ENCODE measurements at regions not wholly inside any gene's neighbourhood (a gene's known extent, or its start where the extent isn't known, plus 50 kb on each side); places are given as distances from the start of the nearest gene placed in this dataset.

- no peaks in the 10 kb centered on the region for H3K27me3 ChIP-seq (ENCODE audit: control insufficient read depth, insufficient read depth, low read length)
- H2AK5ac ChIP-seq (ENCODE audit: low read depth, low read length): no peak overlapping the region
- 100% methylated on average over 1 of the region's 2 CpGs; no CpG with 5 or more reads in 1 of the 2 experiments for WGBS, 2 experiments (ENCODE audit: extremely low coverage in 2 of 2, insufficient read length in 1 of 2)
- intact Hi-C loops (cut with micrococcal nuclease) (no loop called here), dilution Hi-C loops (cut with HindIII; ENCODE audit: low sequenced_read_pairs, unreplicated experiment) (no loop called here), in situ Hi-C loops (cut with MboI; ENCODE audit: low sequenced_read_pairs) (no loop called here)
- no peak overlapping the region for H3K9ac ChIP-seq (ENCODE audit: low read depth, low read length)
- no peak overlapping the region for H3K4me3 ChIP-seq (ENCODE audit: insufficient read depth, low read depth, low read length)
- H3K36me3 ChIP-seq (ENCODE audit: control insufficient read depth, insufficient read depth, low read length): no peaks in the 10 kb centered on the region
- H3K9me3 ChIP-seq (ENCODE audit: control insufficient read depth, insufficient read depth, low read length): peaks cover 35% of the 10 kb centered on the region
- no peak overlapping the region for H3K18ac ChIP-seq (ENCODE audit: low read depth, low read length)
- no peaks in the 10 kb centered on the region for H4K20me1 ChIP-seq (ENCODE audit: insufficient read depth, low read length)
- H3K27ac ChIP-seq (ENCODE audit: insufficient read depth, low read length): no peak overlapping the region
- H3K4ac ChIP-seq (ENCODE audit: low read depth, low read length): no peak overlapping the region
- no peak overlapping the region for H4K5ac ChIP-seq (ENCODE audit: low read depth, low read length)
- H3K9me1 ChIP-seq (ENCODE audit: insufficient read depth, low read length): no peaks in the 10 kb centered on the region
- H2BK15ac ChIP-seq (ENCODE audit: low read depth, low read length): no peak overlapping the region
- ChIA-PET CTCF (no interaction called here), POLR2A (ENCODE audit: unreplicated experiment) (no interaction called here)
- ATAC-seq (ENCODE audit: low read depth) (no peak), DNase-seq (no peak)
- no peaks in the 10 kb centered on the region for H3K4me1 ChIP-seq (ENCODE audit: control insufficient read depth, insufficient read depth, low read length)
- no peak overlapping the region for H2AK9ac ChIP-seq (replicated peaks; ENCODE audit: low read depth, low read length, poor library complexity)
- H2BK120ac ChIP-seq (ENCODE audit: low read depth, low read length): no peak overlapping the region
- BruUV-seq (replicated peaks): no TSS peak
- no peak overlapping the region for H3K23ac ChIP-seq (ENCODE audit: low read depth, low read length)
- no peak overlapping the region for H3K14ac ChIP-seq (replicated peaks; ENCODE audit: low read depth, low read length)
- H4K8ac ChIP-seq (ENCODE audit: low read depth in 2 of 2, low read length in 2 of 2): no peak overlapping the region
- no peak overlapping the region for H2AFZ ChIP-seq (replicated peaks; ENCODE audit: low read length, poor library complexity)
- no peak overlapping the region for H4K91ac ChIP-seq (ENCODE audit: insufficient read depth, low read depth, low read length)
- H2BK5ac ChIP-seq (ENCODE audit: low read depth, low read length, poor library complexity, severe bottlenecking): no peak overlapping the region
- H3K56ac ChIP-seq (ENCODE audit: extremely low read depth, insufficient read depth, low read length): no peak overlapping the region
- H2BK20ac ChIP-seq (ENCODE audit: low read depth, low read length): no peak overlapping the region
- TF ChIP-seq RCOR1 (IDR thresholded peaks at IDR 0.05; ENCODE audit: insufficient replicate concordance, low read length) (no peak), MXI1 (IDR thresholded peaks at IDR 0.05; ENCODE audit: borderline replicate concordance, low read depth, low read length) (no peak), RAD21 (IDR thresholded peaks at IDR 0.05; ENCODE audit: low read length) (no peak), FOS (IDR thresholded peaks at IDR 0.05; ENCODE audit: low read depth, low read length) (no peak), RFX5 (IDR thresholded peaks at IDR 0.05; ENCODE audit: low read depth, low read length) (no peak), CHD1 (IDR thresholded peaks at IDR 0.05; ENCODE audit: low read depth, low read length) (no peak), MAFK (IDR thresholded peaks at IDR 0.05; ENCODE audit: low read depth, low read length) (no peak), BHLHE40 (IDR thresholded peaks at IDR 0.05; ENCODE audit: low read depth, low read length) (no peak), SMC3 (IDR thresholded peaks at IDR 0.05; ENCODE audit: low read depth, low read length) (no peak), MAZ (IDR thresholded peaks at IDR 0.05; ENCODE audit: borderline replicate concordance, low read depth, low read length) (no peak), POLR2A (IDR thresholded peaks at IDR 0.05; ENCODE audit: low read depth, low read length) (no peak), NFE2L2 (IDR thresholded peaks at IDR 0.05; ENCODE audit: low read depth, low read length) (no peak), CEBPB (IDR thresholded peaks at IDR 0.05; ENCODE audit: low read depth, low read length) (no peak)
- TF ChIP-seq, protein P1, sequence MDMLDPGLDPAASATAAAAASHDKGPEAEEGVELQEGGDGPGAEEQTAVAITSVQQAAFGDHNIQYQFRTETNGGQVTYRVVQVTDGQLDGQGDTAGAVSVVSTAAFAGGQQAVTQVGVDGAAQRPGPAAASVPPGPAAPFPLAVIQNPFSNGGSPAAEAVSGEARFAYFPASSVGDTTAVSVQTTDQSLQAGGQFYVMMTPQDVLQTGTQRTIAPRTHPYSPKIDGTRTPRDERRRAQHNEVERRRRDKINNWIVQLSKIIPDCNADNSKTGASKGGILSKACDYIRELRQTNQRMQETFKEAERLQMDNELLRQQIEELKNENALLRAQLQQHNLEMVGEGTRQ (IDR thresholded peaks at IDR 0.05; ENCODE audit: low read depth, low read length): no peak
- TF ChIP-seq, protein P2, sequence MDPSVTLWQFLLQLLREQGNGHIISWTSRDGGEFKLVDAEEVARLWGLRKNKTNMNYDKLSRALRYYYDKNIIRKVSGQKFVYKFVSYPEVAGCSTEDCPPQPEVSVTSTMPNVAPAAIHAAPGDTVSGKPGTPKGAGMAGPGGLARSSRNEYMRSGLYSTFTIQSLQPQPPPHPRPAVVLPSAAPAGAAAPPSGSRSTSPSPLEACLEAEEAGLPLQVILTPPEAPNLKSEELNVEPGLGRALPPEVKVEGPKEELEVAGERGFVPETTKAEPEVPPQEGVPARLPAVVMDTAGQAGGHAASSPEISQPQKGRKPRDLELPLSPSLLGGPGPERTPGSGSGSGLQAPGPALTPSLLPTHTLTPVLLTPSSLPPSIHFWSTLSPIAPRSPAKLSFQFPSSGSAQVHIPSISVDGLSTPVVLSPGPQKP (IDR thresholded peaks at IDR 0.05; ENCODE audit: borderline replicate concordance, low read depth, low read length): no peak
- TF ChIP-seq, protein P3, sequence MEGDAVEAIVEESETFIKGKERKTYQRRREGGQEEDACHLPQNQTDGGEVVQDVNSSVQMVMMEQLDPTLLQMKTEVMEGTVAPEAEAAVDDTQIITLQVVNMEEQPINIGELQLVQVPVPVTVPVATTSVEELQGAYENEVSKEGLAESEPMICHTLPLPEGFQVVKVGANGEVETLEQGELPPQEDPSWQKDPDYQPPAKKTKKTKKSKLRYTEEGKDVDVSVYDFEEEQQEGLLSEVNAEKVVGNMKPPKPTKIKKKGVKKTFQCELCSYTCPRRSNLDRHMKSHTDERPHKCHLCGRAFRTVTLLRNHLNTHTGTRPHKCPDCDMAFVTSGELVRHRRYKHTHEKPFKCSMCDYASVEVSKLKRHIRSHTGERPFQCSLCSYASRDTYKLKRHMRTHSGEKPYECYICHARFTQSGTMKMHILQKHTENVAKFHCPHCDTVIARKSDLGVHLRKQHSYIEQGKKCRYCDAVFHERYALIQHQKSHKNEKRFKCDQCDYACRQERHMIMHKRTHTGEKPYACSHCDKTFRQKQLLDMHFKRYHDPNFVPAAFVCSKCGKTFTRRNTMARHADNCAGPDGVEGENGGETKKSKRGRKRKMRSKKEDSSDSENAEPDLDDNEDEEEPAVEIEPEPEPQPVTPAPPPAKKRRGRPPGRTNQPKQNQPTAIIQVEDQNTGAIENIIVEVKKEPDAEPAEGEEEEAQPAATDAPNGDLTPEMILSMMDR (conservative IDR thresholded peaks at IDR 0.05; ENCODE audit: low read depth, low read length): no peak
- H3K79me1 ChIP-seq (ENCODE audit: low read depth in 1 of 2, low read length in 2 of 2): no peaks in the 10 kb centered on the region
- H3K4me2 ChIP-seq (ENCODE audit: low read depth, low read length): no peak overlapping the region
Measured at GRCh38 chr22:47437110-47437509, 674.7 kb downstream of the TBC1D22A start.

Measured in IMR-90 (cell line).